Activated CD8-positive, alpha-beta memory T cell treated with anti-CD3 and anti-CD28 coated beads, Interleukin-2, amount 50 U/mL, for 4 hours (primary cell): ENCODE measurements at regions not wholly inside any gene's neighbourhood (a gene's known extent, or its start where the extent isn't known, plus 50 kb on each side); places are given as distances from the start of the nearest gene placed in this dataset.

ENCODE experiments used
- DNase-seq: peaks from one replicate; pipeline ENCODE4 v3.0.0-alpha.2; 2020

- no peak for DNase-seq
Measured at GRCh38 chr9:80964374-80964773, 725.0 kb downstream of the TLE1 start.

DNA sequence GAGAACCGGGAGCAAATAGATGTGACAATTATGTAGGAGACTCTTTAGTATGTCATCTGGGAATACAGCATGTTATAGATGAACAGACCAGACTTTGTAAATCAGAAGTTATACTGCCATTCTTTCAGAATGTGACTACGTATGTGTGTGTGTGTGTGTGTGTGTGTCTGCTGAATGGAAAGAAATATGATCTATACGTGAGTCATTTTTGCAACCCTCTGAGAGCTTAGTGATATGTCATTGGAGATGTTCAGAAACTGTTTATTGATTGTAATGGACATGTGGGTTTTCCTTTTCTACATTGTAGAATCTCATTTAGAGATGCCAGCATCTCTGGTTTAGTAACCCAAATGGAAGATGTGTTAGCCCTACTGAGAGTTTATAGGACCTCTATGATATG, 731.5 kb downstream of the TLE1 start:
- DNase-seq = no peak

- no peak for DNase-seq
Measured at GRCh38 chr9:80954521-80954920, 734.8 kb downstream of the TLE1 start.

DNA sequence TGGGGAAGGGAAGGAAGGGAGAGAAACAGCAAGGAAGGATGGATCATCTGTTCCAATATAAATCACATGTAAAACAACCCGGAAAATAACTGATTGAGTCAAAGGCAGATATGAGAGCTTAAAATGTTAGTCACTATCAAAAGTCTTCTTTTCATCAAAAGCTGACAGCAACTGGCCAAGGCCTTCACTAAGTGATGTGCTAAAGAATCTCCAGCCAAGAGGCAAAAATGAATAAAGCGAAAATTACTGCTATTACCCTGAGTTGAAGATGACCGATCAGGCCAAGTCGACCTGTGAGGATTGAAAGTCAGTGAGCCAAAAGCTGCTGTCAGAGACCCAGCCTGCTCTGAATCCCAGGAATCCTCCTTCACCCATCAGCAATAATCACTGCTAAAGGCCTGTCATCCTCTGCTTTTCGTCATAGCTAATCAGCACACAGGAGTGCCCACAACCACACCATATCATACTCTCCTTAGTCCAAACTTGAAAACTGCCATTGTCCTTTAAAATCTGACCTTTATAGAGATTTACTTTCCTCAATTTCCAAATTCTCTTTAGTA, 736.9 kb downstream of the TLE1 start:
- no peak for DNase-seq

- no peak for DNase-seq
Measured at GRCh38 chr9:80951675-80952074, 737.7 kb downstream of the TLE1 start.

GRCh38 chr9:80948876-80949275, 740.5 kb downstream of the TLE1 start:
- DNase-seq = no peak

DNA sequence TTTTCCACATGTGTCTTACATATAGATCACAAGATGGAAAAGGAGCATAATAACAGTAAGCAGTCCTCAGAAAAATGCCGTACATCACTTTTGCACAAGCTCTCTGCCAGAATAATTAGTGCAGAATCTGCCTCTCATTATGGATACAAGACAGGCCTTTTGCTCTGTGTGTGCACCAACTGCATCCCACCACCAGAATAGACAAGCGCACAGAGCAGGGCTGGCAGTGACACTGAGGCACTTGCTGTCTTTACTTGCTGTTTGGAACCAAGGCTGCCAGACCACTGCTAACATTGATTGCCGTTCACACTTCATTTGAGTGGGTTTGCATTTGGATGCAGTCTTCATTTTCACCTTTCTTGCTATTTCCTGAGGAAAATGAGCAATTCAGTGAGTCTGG, 741.3 kb downstream of the TLE1 start:
- DNase-seq = no peak

GRCh38 chr9:80946496-80947170, 742.7 kb downstream of the TLE1 start:
- DNase-seq = no peak

DNA sequence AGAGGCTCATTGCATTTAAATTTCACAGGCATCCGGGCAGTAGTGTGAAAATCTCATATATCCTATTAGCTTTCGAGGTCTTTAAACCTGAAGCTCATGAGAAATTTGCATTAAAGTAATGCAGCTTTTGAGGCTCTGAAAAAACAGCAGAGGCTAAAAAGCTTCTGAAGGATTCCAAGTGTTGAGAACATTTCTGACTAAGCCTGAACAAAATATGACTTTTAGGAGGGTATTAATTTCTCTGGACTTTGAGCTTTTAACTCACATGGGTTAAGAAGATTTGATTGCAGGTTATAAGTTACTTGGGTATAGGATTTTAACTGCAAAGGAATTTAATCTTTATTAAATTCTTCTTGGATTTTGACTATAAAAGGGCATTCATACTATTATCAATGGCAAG, 743.9 kb downstream of the TLE1 start:
- no peak for DNase-seq

GRCh38 chr9:80937645-80938044, 751.7 kb downstream of the TLE1 start:
- no peak for DNase-seq

- DNase-seq = no peak
Measured at GRCh38 chr9:80934095-80934494, 755.3 kb downstream of the TLE1 start.

DNA sequence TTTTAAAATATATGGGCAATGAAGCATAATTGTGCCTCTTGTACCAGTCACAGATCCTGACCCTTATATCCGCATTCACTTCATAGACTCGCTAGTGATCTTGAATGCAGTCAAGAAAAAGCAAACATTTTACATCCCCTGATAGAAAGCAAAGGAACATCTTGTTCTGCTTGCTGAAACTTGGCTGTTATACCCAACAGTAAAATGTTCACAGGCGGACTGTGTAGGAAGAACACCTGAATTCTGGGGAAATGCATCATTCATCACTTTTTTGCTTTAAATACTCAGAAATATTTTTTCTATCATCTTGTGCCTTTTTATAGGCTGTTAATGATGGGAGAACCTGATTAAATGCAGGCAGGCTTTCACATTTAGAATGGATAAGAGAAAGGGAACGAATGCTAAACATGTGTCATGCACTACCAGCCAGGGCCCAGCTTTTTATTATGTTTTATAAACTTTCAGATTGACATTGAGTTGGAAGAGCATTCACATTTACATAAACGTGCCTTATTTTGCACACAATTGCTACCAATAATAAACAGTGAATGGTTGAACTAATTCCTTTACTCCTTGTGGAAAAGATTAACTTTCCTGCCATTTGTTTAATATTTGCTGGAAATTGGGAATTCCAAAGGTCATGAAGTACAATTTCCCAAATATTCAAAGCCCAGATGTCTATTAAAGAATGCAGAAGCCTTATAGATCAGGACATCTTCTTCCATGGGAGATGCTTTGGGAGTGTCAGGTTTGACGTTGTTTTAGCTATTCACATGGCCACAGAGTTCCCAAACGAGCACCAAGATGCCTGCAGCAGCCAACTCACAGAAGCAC, 756.2 kb downstream of the TLE1 start:
- no peak for DNase-seq

DNA sequence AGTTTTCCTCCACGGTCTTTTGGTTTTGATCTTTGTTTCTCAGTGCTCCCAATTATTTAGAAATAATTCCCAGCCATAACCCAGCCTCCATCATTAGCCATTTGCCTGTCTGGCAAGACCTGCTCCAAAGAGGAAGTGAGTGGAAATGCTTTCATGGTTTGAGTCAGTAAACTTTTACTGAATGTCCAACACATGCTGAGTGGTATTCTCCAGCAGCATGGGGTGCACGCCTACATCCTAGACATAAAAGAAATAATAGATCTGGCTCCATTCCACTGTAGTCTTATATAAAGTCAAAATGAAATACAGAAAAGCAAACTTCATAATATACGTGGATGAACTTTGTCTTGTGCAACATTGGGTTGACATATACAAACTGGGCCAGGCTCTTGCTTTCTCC, 757.2 kb downstream of the TLE1 start:
- DNase-seq = no peak

- DNase-seq = no peak
Measured at GRCh38 chr9:80931163-80931562, 758.2 kb downstream of the TLE1 start.

- DNase-seq = no peak
Measured at GRCh38 chr9:80928697-80929096, 760.6 kb downstream of the TLE1 start.

DNA sequence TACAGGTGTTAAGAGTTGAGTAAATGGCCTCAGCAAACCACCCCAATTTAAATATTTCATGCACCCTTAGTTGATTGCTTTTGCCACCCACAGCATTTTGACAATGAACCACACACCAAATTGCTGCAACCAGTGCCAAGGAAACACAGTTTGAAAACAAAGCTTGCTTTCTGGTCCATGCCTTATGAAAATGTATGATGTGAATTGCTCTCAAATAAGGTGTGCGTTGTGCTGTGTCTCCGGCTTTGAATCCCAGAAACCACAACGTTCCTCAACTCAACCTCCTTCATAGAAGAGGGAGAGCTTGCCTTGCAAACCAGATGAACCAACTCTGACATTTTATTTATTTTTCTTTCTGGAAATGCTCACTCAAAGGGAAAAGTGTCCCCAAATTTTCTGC, 762.7 kb downstream of the TLE1 start:
- no peak for DNase-seq

DNA sequence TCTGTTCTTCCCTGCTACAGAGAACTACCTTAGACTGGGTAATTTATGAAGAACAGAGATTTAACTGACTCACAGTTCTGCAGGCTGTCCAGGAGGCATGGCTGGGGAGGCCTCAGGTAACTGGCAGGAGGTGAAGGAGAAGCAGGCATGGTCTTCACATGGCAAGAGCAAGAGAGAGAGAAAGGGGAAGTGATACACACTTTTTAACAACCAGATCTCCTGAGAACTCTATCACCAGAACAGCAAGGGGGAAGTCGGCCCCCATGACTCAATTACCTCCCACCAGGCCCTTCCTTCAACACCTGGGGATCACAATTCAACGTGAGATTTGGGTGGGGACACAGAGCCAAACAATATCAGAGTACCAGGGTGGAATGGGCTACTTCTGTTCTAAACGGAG, 766.8 kb downstream of the TLE1 start:
- DNase-seq = no peak

- no peak for DNase-seq
Measured at GRCh38 chr9:80906728-80907127, 782.6 kb downstream of the TLE1 start.

DNA sequence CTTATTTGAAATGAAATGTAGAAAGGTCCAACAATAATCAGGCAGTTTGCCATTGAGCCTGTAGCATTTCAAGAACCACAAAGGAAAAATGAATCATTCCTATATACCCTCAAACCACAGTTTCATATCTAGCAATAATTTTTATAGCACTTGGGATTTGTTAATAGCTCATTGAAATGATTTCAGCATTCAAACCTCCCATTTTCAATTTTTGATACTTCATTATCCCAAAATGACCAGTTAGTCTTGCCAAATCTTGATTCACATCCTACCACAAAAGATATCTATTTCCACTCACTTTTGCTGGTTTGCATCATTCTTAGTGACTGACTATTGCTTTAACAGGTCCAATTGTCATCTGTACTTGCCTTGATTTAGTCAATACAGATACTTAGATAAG, 790.1 kb downstream of the TLE1 start:
- no peak for DNase-seq

GRCh38 chr9:80893190-80893589, 796.2 kb downstream of the TLE1 start:
- no peak for DNase-seq

DNA sequence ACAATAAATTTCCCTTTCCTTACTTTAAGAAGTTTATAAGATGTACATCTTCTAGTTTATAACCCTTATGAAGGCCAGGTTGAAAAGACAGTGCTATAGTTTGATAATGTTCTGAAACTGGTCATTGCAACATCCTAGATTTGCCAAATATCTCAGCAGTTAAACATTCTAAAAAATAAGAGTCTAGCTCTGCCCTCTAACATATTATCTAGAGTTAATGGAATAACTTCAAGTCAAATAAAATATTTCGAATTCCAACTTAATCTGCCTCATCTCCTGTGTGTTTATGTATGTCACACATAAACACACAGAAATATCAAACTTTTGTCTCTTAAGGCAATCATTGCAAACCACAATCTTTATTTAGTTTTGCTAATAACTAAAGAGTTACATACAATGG, 796.6 kb downstream of the TLE1 start:
- no peak for DNase-seq

- DNase-seq = no peak
Measured at GRCh38 chr9:80890124-80890523, 799.2 kb downstream of the TLE1 start.

GRCh38 chr9:80885894-80886293, 803.5 kb downstream of the TLE1 start:
- DNase-seq = no peak

GRCh38 chr9:80883826-80884579, 805.3 kb downstream of the TLE1 start:
- DNase-seq = no peak
